Muscle layer of colon (tissue), 2 donors: ENCODE measurements at regions not wholly inside any gene's neighbourhood (a gene's known extent, or its start where the extent isn't known, plus 50 kb on each side); places are given as distances from the start of the nearest gene placed in this dataset.
"Not testable (repeated sequence)": the region's sequence is repeated elsewhere in the genome, so short reads cannot be mapped to it uniquely, and the experiment has no call there.

ENCODE experiments used
- H3K27ac ChIP-seq: one replicate; pipeline ENCODE4 v1.7.0; 2013; ENCODE audit warnings: low read depth, mild to moderate bottlenecking, low read length, moderate library complexity
- H3K27me3 ChIP-seq, 2 donors: one replicate each; pipeline ENCODE4 v1.7.0; 2013; ENCODE audit warnings: low read length in 2 of 2, mild to moderate bottlenecking in 2 of 2; ENCODE audit not compliant: insufficient read depth in 2 of 2, control insufficient read depth in 1 of 2
- H3K36me3 ChIP-seq: one replicate; pipeline ENCODE4 v1.7.0; 2013; ENCODE audit warnings: mild to moderate bottlenecking, low read length; ENCODE audit not compliant: insufficient read depth
- H3K4me1 ChIP-seq: one replicate; pipeline ENCODE4 v1.7.0; 2013; ENCODE audit warnings: mild to moderate bottlenecking, low read length; ENCODE audit not compliant: insufficient read depth
- H3K4me3 ChIP-seq, 2 donors: one replicate each; pipeline ENCODE4 v1.7.0; 2013; ENCODE audit warnings: low read length in 2 of 2, low read depth in 1 of 2, mild to moderate bottlenecking in 1 of 2, moderate library complexity in 1 of 2
- H3K9ac ChIP-seq: one replicate; pipeline ENCODE4 v1.7.0; 2013; ENCODE audit warnings: low read length
- H3K9me3 ChIP-seq: one replicate; pipeline ENCODE4 v1.7.0; 2013; ENCODE audit warnings: mild to moderate bottlenecking, low read length
- donor health status: abdominal sarcoma.
- donor health status: Adenocarcinoma of cecum.

- not testable (repeated sequence) for H3K4me3 ChIP-seq, H3K27ac ChIP-seq, H3K4me1 ChIP-seq, H3K27me3 ChIP-seq, H3K9me3 ChIP-seq, H3K36me3 ChIP-seq, H3K9ac ChIP-seq
Measured at GRCh38 chr12:124070394-124071074, 97.5 kb downstream of the ZNF664 start.

GRCh38 chr12:124071075-124071443, 98.0 kb downstream of the ZNF664 start:
- no peaks in the 10 kb centered on the region for H3K4me1 ChIP-seq
- no peaks in the 10 kb centered on the region for H3K27me3 ChIP-seq
- no peak overlapping the region for H3K27ac ChIP-seq
- H3K9ac ChIP-seq: no peak overlapping the region
- H3K4me3 ChIP-seq: no peak overlapping the region
- H3K9me3 ChIP-seq: no peaks in the 10 kb centered on the region
- H3K36me3 ChIP-seq: no peaks in the 10 kb centered on the region

GRCh38 chr12:124073356-124074035, 100.5 kb downstream of the ZNF664 start:
- Histone ChIP-seq H3K27me3 (no peaks in the 10 kb centered on the region), H3K9me3 (no peaks in the 10 kb centered on the region), H3K4me1 (no peaks in the 10 kb centered on the region), H3K4me3 (no peak overlapping the region), H3K27ac (no peak overlapping the region), H3K36me3 (no peaks in the 10 kb centered on the region), H3K9ac (no peak overlapping the region)

GRCh38 chr12:124075841-124076240, 102.8 kb downstream of the ZNF664 start:
- H3K9ac ChIP-seq: no peak overlapping the region
- H3K4me3 ChIP-seq: no peak overlapping the region
- H3K4me1 ChIP-seq: no peaks in the 10 kb centered on the region
- no peaks in the 10 kb centered on the region for H3K9me3 ChIP-seq
- no peaks in the 10 kb centered on the region for H3K27me3 ChIP-seq
- H3K27ac ChIP-seq: no peak overlapping the region
- H3K36me3 ChIP-seq: no peaks in the 10 kb centered on the region

- no peaks in the 10 kb centered on the region for H3K27me3 ChIP-seq
- no peaks in the 10 kb centered on the region for H3K9me3 ChIP-seq
- H3K36me3 ChIP-seq: no peaks in the 10 kb centered on the region
- H3K27ac ChIP-seq: no peak overlapping the region
- H3K9ac ChIP-seq: no peak overlapping the region
- no peak overlapping the region for H3K4me3 ChIP-seq
- no peaks in the 10 kb centered on the region for H3K4me1 ChIP-seq
Measured at GRCh38 chr12:124077701-124078100, 104.7 kb downstream of the ZNF664 start.

- Histone ChIP-seq H3K27me3 (no peaks in the 10 kb centered on the region), H3K9ac (no peak overlapping the region), H3K9me3 (no peaks in the 10 kb centered on the region), H3K27ac (no peak overlapping the region), H3K36me3 (no peaks in the 10 kb centered on the region), H3K4me3 (no peak overlapping the region), H3K4me1 (no peaks in the 10 kb centered on the region)
Measured at GRCh38 chr12:124078800-124079199, 105.8 kb downstream of the ZNF664 start.

- Histone ChIP-seq H3K4me1 (no peaks in the 10 kb centered on the region), H3K4me3 (no peak overlapping the region), H3K36me3 (no peaks in the 10 kb centered on the region), H3K27ac (no peak overlapping the region), H3K9ac (no peak overlapping the region), H3K27me3 (no peaks in the 10 kb centered on the region), H3K9me3 (no peaks in the 10 kb centered on the region)
Measured at GRCh38 chr12:124080649-124081048, 107.6 kb downstream of the ZNF664 start.

GRCh38 chr12:124082012-124082411, 109.0 kb downstream of the ZNF664 start:
- Histone ChIP-seq H3K27ac (no peak overlapping the region), H3K9me3 (no peaks in the 10 kb centered on the region), H3K27me3 (no peaks in the 10 kb centered on the region), H3K4me3 (no peak overlapping the region), H3K9ac (no peak overlapping the region), H3K4me1 (no peaks in the 10 kb centered on the region), H3K36me3 (no peaks in the 10 kb centered on the region)

GRCh38 chr12:124082687-124083086, 109.7 kb downstream of the ZNF664 start:
- Histone ChIP-seq H3K27me3 (no peaks in the 10 kb centered on the region), H3K27ac (no peak overlapping the region), H3K4me1 (peaks cover 6% of the 10 kb centered on the region), H3K36me3 (no peaks in the 10 kb centered on the region), H3K9ac (no peak overlapping the region), H3K9me3 (no peaks in the 10 kb centered on the region), H3K4me3 (no peak overlapping the region)

- H3K4me3 ChIP-seq: no peak overlapping the region
Measured at GRCh38 chr12:124083708-124084107, 110.7 kb downstream of the ZNF664 start.

GRCh38 chr12:124085419-124086296, 112.6 kb downstream of the ZNF664 start:
- Histone ChIP-seq H3K9me3 (no peaks in the 10 kb centered on the region), H3K36me3 (no peaks in the 10 kb centered on the region), H3K9ac (no peak overlapping the region), H3K27me3 (no peaks in the 10 kb centered on the region), H3K27ac (no peak overlapping the region), H3K4me1 (peaks cover 9% of the 10 kb centered on the region), H3K4me3 (no peak overlapping the region)

More at GRCh38 chr12:124083708-124084107, 110.7 kb downstream of the ZNF664 start:
- Histone ChIP-seq H3K4me1 (peaks cover 9% of the 10 kb centered on the region), H3K36me3 (no peaks in the 10 kb centered on the region), H3K9ac (no peak overlapping the region), H3K9me3 (no peaks in the 10 kb centered on the region), H3K27me3 (no peaks in the 10 kb centered on the region), H3K27ac (no peak overlapping the region)
